Fibroblast of lung (primary cell): ENCODE measurements at regions not wholly inside any gene's neighbourhood (a gene's known extent, or its start where the extent isn't known, plus 50 kb on each side); places are given as distances from the start of the nearest gene placed in this dataset.

Experiments used
- CTCF ChIP-seq, 2 donors: IDR thresholded peaks in 1 of 2; conservative IDR thresholded peaks in 1 of 2; 1 replicate in 1 of 2; 2 replicates in 1 of 2; pipeline ENCODE4 v1.5.1; 2011 to 2012; ENCODE audit warnings: low read length in 2 of 2, control low read depth in 1 of 2, inconsistent platforms in 1 of 2, low read depth in 1 of 2, mild to moderate bottlenecking in 1 of 2
- EZH2 ChIP-seq: IDR thresholded peaks from 2 replicates; pipeline ENCODE4 v1.5.1; 2012; ENCODE audit warnings: low read length, control low read depth, mild to moderate bottlenecking; ENCODE audit errors: missing control alignments

DNA sequence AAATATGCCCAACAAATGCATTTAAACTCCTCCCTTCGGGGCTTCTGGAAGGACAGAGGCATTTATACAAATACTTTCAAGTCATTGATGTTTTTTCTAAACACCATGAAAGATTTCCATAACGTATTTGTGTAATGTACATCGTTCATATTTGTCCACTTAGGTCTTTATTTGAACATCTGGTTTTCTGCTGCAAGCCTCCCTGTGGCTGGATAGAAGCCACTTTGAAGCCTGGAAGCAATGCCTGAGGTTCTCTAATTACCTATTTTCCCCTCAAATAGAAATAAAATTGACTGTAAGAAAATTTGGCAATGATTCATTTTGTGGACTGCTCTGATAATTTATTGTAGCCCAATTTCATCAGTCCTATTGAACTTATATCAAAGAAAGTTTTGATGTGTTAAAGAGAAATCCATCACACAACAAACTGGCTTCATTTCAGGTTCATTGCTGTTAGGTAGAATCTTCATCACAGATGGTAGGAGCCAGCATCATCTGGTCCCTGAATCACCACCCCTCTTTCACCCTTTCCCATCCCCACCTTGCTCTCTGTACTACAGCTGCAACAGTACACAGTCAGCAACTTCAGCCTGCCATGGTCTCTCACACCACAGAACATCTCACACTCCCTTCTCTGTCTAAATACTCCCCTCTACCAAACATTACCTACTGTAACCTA lies 186.0 kb upstream of the MGMT start:
- TF ChIP-seq CTCF (conservative IDR thresholded peaks at IDR 0.05 in 1 of 2, IDR thresholded peaks at IDR 0.05 in 1 of 2; ENCODE audit: low read depth in 1 of 2, low read length in 2 of 2) = no peak
- no peak for TF ChIP-seq EZH2
